NCI-H1436 treated with DMSO at 0.1 percent for 48 hours (cell line): ENCODE measurements at regions not wholly inside any gene's neighbourhood (a gene's known extent, or its start where the extent isn't known, plus 50 kb on each side); places are given as distances from the start of the nearest gene placed in this dataset.

Source experiments
- DNase-seq: peaks from one replicate; lab custom pipeline; 2025; lab: John Stamatoyannopoulos, UW

DNA sequence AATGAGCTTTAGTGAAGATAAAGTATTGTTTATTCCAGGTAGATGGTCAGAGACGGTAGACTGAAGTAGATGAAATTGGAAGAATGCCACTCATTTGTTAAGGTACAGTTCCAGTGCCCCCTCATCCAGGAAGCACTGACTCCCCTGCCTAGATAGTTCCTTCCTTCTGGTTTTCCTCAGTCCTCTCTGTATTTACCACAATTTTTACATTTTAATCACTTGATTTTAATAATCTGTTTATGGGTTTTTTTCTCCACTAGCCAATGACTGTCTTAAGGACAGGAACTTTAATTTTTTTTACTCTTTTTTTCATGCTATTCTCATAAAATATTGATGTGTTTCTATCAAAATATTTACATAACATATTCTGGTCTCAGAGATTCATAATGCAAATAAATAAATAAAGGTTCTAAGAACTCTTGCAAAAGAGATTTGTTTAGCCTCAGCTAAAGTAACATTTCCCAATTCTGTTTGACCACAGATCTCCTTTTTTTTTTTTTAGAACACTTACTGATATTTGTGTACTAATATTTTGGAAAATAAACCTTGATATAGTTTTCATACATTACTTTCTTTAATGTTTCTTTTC, 651.6 kb downstream of the PLPP3 start:
- DNase-seq = no peak

DNA sequence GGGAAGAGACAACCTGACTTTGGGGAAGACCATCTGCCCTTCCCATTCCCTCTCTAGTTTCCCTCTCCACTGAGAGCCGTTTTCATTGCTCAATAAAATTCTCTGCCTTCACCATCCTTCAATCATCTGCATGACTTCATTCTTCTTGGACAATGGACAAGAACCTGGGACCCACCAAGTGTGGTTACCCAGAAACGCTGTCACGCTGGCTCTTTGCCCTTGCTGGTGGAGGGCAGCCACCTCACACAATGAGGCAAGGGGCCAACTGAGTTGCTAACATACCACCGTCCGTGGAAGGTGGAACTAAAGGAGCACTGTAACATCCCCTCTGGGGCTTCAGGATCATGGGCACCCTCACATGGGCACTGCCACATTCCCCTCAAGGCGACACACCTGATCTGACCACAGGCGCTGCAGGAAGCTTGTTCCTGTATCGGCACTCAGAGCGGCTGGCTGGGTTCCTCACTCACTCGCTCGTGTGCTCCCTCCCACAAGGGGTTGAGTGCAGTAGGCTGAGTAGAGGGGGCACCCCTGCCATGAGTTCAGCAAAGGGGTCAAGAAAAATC, 652.4 kb downstream of the PLPP3 start:
- DNase-seq = no peak

DNA sequence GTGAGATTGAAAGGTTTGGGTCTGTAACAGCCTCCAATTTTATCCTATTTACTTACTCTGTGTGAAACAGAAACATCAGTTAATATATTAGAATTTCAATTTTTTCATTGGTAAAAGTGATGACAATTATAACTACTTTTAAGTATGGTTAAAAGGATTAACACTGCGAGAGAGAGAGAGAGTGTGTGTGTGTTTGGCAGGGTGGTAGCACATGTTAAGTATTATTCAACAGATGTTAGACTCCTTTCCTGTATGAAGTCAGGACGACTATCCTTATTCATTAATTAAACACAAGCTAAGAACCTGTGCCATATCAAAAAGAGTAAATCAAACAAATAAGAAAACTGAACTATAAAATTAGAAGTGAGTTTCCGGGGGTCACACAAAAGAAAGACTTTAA, 662.5 kb downstream of the PLPP3 start:
- no peak for DNase-seq

DNA sequence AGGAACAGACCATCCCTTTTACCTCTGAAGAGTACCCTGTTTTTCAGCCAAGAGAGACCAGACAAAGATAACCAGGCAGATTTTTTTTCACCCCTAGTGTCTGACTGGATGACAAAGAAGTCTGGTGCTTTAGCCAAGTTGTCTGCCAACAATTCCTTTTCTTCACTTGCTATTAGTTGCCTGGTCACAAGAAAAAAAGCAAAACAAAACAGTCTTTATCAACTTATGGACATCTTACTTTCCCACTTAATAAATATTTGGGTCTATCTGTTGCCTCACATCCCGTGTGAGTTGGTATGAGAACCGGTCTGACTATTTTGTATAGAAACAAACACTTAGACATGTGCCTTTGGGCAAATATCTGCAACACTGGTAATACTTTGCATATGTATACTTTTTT, 662.9 kb downstream of the PLPP3 start:
- DNase-seq = no peak

DNA sequence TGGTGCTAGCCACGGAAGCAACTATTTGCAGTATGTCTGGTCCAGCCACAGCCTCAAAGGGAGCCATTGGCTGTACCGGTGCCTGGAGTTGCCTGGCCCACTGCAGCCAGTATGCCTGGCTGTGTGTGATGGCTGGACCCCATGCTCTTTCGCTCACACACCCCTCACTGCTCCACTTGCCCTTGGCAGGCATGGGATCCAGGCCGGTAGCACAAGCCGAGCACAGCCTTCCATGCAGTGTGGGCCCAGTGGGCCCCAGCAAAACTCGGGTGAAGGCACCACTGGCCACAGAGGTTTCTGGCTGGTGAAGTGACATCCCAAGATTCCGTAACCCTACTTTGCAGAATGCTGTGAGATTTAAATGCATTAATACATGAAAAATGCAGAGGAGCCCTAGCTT, 665.8 kb downstream of the PLPP3 start:
- no peak for DNase-seq

DNA sequence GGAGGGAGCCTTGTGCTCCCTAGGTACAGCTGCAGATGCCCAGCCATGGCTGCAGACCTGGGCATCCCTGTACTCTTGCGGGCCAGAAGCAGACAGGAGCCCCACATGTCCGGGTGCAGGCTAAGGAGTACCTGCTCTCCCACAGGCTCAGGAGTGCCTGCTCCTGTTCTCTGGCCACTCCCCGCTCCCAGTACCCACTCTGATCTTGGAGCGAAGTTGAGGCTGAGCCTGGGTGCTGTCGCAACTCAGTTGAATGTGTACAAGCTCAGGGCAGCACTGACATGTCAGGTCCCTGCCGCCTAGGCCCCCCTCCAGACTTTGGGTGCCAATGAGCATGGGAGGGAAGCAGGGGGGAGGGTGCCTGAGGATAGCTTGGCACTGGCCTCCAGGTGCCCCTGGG, 666.9 kb downstream of the PLPP3 start:
- no peak for DNase-seq

DNA sequence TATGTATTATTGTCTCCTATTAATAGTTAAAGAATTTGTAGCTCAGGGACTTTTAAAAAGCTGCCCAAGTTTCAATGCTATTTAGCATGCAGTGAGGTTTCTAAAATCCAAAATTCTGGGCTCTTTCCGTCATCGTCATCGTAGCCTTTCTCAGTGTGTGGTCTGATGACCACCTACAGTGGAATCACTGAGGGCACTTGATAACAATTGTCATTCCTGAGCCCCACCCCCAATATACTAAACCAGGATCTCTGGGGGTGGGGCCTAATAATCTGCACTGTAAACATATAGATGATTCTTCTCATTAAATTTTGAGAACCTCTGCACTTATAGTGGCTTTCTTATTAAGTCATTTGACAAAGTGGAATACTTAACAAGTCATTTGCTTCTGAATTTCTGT, 674.8 kb downstream of the PLPP3 start:
- no peak for DNase-seq

DNA sequence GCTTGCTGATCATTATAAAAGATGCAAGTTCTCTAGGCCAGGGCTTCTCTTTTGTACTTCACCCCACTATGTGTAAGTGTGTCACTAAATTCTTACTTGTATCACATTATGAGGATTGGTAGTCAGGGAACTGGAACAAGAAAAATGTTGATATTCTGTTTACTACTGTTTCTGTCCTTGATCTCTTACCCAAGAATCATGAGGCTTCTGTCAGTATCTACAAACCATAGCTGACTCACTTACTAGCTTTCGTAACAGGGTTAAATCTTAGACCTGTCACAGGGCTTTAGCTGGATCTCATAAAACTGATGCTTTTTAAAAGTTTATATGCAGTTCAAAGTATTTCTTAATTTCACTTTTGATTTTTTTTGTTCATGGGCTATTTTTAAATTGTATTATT, 681.2 kb downstream of the PLPP3 start:
- DNase-seq = no peak

DNA sequence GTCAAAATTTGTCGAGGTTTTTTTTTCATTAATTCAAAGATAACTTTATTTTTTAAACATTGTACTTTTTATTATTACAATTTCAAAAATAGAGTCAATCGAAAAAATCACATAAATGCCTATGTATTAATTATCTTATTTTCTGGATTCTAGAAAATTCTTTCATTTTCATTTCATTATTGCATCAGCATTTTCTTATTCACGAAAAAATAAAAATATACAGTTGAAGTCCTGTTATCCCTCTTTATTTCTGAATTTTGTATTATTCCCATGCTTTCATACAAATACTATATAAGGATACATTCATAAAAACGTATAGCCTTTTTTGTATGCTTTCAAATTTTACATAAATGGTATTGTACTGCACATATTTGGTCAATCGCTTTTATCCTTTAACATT, 681.0 kb upstream of the USP24 start:
- DNase-seq = no peak

DNA sequence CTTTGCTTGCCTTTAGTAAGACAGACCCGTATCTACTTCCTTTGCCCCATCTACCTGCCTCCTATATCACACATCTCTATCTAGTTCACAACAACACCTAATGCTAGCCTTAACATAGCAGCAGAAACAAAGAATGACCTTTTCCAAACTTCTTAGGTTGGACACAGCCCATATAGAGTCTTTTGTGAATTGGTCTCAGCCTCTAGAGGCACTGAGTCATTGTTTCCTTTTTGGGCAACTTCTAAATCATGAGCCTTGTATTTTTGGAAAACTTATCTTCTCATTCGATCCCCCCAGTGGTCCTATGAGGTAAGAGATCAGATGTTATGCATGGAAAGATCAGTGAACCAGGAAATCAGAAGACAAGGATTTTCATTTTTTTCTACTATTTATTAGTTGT, 679.4 kb upstream of the USP24 start:
- no peak for DNase-seq

DNA sequence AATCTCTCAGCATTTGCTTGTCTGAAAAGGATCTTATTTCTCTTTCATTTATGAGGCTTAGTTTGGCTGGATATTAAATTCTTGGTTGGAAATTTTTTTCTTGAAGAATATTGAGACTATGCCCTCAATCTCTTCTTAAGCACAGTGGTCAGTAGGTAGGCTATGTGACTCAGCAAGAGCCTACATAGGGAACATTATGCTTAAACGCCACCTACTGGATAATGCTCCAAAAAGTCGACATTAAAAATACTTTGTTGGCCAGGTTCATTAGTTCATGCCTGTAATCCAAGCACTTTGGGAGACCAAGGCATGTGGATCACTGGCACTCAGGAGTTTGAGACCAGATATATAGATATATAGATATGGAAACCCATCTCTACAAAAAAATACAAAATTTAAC, 678.0 kb upstream of the USP24 start:
- no peak for DNase-seq

DNA sequence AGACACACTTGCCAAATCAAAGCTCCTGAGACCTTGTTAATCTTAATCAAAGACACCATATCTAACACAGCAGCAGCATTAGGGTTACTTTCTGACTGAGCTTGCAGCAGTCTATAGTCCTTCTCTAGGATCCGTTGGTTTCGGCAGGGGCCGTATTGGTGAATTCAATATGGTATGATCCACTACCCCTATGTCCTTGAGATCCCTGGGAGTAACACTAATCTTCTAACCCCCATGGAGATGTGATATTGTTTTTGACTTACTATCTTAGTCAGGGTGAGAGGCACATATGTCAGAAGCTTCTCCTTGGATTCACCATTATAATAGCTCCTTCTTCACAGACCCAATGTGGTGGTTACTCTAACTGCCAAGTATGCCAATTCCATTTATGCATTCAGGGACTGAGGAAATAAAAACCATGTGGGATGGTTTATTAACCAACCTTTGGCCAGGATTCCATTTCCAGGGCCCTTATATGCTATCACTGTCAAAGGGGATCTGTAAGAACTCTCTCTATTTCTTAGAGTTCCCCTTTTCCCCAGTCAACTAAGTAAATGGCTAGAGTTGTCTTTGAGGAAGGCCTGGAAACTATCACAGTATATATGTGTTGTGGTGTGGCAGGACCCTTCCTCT, 673.6 kb upstream of the USP24 start:
- no peak for DNase-seq

DNA sequence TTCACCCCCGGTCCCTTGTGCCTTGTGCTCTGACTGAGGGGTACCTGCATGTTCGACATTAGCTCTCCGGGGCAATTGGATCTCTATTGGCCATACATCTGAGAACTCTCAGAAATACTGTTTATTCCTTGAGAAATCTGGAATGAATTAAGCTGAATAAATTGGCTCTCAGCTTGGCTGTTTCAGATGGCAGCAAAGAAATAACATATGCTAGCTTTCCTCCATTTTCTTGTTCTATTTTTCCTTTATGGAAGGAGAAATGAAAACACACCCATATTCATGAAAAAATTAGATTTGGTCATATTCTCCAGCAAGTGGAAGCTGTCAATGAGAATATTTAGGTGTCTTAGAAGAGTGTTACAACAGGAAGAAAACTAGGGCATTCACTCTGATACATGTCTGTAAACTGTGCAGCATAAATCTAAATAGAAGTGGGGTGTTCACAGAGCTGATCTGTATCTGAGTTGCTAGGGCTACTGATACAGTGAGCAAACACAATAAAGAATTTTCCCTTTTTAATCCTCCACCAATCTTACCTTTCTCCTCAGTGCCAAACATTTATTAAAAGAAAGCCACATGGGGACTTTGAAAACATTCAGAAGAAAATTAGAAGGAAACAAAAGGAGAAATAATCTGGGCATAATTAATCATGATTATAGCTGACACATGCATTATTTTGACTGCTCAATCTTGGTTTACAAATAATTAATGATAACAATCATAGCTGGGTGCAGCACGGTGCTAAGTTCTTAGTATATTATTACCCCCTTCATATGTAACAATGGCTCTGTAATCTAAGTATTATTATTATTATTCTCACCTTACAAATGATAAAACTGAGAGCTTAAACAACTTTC, 671.9 kb upstream of the USP24 start:
- no peak for DNase-seq

DNA sequence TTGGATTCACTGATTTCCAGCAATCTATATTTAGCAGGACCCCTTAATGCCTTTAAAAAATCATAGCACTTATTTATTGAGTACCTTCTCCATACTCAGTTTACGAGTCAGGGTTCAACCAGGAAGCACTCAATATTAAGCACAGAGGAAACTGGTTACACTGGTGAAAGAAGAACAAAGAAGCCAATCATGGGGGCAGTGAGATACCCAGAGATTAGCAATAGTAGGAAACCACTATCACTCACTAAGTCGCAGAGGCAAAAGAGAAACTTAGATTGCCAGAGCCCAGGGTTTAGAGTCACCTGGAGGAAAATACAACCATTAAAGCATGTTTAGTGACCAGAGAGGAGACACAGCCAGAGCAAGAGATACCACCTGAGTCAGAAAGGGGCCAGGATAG, 670.5 kb upstream of the USP24 start:
- DNase-seq = no peak

DNA sequence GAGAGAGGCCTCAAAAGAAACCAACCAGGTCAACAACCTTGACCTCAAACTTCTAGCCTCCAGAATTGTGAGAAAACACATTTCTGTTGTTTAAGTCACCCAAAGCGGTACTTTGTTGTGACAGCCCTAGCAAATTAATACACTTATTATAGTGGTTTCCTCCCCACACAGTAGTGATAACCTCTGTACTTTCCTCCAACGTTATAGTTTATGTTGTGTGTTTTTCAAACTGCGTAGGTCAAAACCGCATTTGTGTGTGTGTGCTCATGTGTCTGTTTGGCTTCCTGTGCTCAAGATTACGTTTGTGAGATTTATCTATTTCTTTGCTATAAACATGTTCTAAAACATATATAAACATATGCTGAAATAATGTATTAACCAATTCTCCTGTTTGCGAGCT, 667.8 kb upstream of the USP24 start:
- DNase-seq = no peak

DNA sequence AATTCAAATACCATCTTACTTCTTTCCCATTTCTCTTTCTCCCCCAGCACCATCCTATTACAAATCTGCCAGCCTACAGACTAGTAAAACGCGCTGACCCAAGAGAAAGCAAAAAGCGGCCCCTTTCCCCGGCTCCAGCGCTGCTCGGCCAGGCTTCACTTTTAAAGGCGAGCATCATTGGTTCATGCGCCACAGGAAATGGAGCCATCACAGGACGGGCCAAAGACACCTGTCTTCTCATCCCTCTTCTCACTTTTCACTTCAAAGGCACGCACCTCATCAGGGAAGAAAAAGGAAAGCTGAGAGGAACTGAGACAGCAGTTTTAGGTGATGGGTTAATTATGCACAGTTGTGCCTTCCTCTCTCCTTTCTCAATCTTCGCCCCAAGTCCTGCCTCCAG, 664.2 kb upstream of the USP24 start:
- DNase-seq = no peak

DNA sequence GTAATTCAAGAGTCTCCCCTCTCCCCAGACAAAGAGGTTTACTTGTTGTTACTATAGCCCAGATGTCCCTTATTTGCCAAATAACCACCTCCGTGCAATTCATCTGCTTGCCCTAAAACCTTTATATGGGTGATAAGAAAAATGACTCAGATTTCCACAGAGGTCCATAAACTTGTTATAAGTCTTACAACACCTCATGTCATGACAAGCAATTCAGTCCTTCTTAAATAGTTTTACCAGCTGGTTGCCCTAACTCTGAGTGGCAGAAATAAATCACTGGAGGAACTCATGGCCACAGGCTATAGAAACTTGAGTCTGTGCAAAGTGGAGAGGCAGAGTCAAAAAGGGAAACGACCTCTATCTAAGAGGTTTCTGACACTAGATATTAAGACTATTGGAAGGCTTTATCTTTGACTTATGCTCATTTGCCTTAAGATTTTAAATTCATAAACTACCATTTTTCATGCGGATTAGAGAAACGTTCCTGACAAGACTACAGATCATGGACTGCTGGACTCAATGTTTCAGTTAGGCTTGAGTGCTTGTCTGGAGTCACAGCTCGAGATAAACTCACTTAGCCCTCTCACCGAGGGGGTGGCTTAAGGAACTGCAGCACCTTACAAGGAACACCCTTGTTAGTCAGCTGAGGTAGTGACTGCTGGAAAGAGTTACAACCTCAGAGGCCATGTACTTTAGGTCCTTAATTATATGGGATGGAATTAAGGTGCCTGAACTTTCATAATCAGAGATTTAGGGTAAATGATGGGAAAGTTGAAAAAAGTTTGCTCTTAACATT, 662.5 kb upstream of the USP24 start:
- no peak for DNase-seq

DNA sequence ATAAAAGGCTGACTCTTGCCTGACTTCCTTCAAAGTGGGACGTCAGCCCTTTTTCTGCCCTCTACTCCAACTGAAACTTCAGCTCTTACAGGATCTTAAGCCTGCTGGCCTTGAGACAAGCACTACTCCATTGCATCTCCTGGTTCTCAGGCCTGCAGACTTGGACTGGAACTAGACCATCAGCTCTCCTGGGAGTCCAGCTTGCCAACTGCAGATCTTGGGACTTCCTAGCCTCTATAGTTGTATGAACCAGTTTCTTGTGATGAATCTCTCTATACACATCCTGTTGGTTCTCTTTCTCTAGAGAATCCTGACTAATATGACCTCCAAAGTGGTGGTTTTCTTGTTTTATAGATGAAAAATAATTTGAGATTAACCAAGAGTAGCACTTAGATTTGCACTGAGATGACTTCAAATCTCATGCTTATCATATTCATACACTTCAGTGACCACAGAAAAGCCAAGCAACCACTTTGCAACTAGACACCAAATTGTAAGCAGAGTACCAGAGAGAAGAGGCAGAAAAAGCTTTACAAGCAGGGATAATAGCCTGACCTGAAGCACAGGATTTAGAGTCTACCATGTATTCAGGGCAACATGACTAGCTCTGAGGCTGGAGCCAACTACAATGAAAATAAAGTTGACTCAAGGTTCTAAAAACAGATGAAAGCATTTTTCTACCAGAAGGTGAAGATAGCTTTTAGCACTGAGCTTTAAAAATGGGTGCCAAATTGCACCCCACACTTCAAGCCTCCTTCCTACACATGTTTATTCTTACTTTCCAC, 661.3 kb upstream of the USP24 start:
- no peak for DNase-seq

DNA sequence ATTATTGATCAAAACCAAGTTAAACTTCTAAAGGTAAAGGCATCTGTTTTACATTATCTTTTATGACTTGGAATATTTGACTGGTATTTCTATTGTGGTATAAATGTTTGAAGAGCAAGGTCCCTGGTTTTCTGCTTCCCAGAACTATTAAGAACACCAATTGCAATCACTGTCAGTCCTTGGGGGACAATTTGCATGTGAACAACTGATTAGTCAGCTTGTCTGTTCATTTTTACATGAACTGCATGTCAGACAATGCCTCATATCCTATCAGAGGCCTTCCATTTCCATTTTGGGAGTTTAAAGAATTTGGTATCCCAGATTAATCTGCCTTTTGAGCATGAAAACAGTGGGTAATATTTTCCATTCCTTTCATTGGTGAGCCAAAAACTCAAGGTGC, 654.9 kb upstream of the USP24 start:
- no peak for DNase-seq

DNA sequence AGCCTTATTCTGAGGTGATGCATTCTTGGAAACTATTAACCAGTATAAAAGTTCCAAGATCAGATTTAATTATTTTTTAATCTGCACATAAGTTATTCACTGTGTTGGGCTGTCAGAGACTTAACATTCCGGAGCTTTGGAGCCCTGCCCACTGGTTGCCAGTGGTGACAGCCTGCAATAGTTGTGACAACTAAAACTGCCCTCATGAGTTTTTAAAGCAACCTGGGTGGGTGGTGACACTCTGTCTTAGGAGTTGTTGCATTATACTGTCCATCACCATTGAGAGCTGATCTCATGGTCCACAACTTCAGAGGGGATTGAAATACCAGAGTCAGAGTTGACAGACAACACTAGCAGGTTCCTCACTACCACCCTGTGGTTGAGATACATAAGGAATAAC, 653.9 kb upstream of the USP24 start:
- no peak for DNase-seq

DNA sequence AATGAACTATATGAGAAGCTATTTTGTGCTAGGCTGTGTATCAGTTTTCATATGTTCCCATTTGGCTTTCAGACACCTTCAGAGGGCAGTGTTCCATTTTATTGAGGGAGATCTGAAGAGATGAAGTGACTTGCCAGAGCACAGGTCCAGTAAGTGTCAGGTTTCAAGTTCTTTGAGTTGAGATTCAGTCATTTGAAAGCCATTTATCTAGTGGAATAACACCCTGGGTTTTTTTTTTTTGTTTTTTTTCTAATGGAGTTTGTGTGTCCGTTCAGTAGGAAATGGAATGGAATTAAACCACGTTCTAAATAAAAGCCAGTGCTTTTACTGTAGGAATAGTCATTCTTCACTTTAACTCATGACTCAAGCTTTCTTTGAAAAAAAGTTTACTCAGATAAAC, 652.9 kb upstream of the USP24 start:
- no peak for DNase-seq
